HL-60 (cell line): ENCODE measurements at regions not wholly inside any gene's neighbourhood (a gene's known extent, or its start where the extent isn't known, plus 50 kb on each side); places are given as distances from the start of the nearest gene placed in this dataset.

Experiments
- DNase-seq, 2 experiments: peaks; one replicate each; pipeline ENCODE4 v3.0.0-alpha.2; 2010 to 2020; ENCODE audit warnings: low read depth in 1 of 2, low spot score in 1 of 2
- H3K27ac ChIP-seq: fragments of 250-450 bp; sonication (Bioruptor Pico); replicated peaks from 2 replicates; pipeline ENCODE4 v1.5.1; 2020; ENCODE audit warnings: mild to moderate bottlenecking, moderate library complexity
- H3K27me3 ChIP-seq: fragments of 250-450 bp; sonication (Bioruptor Pico); 2 replicates; pipeline ENCODE4 v1.5.1; 2021; ENCODE audit warnings: mild to moderate bottlenecking, moderate library complexity; ENCODE audit not compliant: insufficient read depth, poor library complexity, severe bottlenecking
- H3K4me3 ChIP-seq: replicated peaks from 2 replicates; pipeline ENCODE4 v1.5.1; 2011; ENCODE audit warnings: mild to moderate bottlenecking, control low read depth, low read length; ENCODE audit not compliant: insufficient read depth
- GABPA ChIP-seq: IDR thresholded peaks from 2 replicates; pipeline ENCODE4 v1.6.1; 2012; ENCODE audit warnings: low read depth
- POLR2AphosphoS5 ChIP-seq: IDR thresholded peaks from 2 replicates; pipeline ENCODE4 v1.6.1; 2012; ENCODE audit warnings: low read depth
- SPI1 ChIP-seq: IDR thresholded peaks from 2 replicates; pipeline ENCODE4 v1.6.1; 2012; ENCODE audit warnings: low read depth, mild to moderate bottlenecking, borderline replicate concordance
- TF ChIP-seq, protein P1 (sequence below): IDR thresholded peaks from one replicate; pipeline ENCODE4 v1.5.1; 2011; ENCODE audit warnings: low read length, control low read depth, inconsistent platforms; ENCODE audit not compliant: insufficient read depth
- TF ChIP-seq, protein P2 (sequence below): IDR thresholded peaks from 2 replicates; pipeline ENCODE4 v1.6.1; 2012; ENCODE audit warnings: low read depth; ENCODE audit not compliant: insufficient replicate concordance

DNA sequence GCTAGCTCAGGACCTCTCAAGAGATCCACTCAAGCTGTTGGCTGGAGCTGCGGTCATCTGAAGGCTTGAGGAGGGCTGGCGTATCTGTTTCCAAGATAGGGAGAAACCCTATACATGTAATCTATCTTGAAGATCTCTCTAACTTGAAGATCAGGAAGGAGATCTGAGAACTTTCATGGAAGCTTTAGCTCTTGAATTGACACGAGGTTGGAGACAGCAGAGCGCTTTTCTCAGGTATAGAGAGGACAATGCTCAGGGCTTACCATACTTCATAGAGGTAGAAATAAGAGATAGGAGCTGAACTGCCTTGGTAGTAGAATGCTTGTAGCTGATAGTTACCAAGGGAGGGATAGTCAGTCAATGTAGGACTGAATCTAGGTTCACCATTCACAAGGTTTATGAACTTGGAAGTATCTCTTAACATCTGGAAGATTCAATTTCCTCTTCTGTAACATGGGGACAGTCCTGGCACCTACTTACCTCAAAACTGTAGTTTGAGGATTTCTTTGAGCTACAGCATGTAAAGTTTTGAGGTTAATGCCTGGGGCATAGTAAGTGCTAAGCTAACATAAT lies 267.0 kb upstream of the MAF start:
- Histone ChIP-seq H3K4me3 (no peak overlapping the region), H3K27ac (no peak overlapping the region), H3K27me3 (no peaks in the 10 kb centered on the region)
- TF ChIP-seq SPI1 (no peak), GABPA (no peak), POLR2AphosphoS5 (no peak)
- TF ChIP-seq, protein P1, sequence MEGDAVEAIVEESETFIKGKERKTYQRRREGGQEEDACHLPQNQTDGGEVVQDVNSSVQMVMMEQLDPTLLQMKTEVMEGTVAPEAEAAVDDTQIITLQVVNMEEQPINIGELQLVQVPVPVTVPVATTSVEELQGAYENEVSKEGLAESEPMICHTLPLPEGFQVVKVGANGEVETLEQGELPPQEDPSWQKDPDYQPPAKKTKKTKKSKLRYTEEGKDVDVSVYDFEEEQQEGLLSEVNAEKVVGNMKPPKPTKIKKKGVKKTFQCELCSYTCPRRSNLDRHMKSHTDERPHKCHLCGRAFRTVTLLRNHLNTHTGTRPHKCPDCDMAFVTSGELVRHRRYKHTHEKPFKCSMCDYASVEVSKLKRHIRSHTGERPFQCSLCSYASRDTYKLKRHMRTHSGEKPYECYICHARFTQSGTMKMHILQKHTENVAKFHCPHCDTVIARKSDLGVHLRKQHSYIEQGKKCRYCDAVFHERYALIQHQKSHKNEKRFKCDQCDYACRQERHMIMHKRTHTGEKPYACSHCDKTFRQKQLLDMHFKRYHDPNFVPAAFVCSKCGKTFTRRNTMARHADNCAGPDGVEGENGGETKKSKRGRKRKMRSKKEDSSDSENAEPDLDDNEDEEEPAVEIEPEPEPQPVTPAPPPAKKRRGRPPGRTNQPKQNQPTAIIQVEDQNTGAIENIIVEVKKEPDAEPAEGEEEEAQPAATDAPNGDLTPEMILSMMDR = no peak
- TF ChIP-seq, protein P2, sequence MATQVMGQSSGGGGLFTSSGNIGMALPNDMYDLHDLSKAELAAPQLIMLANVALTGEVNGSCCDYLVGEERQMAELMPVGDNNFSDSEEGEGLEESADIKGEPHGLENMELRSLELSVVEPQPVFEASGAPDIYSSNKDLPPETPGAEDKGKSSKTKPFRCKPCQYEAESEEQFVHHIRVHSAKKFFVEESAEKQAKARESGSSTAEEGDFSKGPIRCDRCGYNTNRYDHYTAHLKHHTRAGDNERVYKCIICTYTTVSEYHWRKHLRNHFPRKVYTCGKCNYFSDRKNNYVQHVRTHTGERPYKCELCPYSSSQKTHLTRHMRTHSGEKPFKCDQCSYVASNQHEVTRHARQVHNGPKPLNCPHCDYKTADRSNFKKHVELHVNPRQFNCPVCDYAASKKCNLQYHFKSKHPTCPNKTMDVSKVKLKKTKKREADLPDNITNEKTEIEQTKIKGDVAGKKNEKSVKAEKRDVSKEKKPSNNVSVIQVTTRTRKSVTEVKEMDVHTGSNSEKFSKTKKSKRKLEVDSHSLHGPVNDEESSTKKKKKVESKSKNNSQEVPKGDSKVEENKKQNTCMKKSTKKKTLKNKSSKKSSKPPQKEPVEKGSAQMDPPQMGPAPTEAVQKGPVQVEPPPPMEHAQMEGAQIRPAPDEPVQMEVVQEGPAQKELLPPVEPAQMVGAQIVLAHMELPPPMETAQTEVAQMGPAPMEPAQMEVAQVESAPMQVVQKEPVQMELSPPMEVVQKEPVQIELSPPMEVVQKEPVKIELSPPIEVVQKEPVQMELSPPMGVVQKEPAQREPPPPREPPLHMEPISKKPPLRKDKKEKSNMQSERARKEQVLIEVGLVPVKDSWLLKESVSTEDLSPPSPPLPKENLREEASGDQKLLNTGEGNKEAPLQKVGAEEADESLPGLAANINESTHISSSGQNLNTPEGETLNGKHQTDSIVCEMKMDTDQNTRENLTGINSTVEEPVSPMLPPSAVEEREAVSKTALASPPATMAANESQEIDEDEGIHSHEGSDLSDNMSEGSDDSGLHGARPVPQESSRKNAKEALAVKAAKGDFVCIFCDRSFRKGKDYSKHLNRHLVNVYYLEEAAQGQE = no peak
- no peak for DNase-seq

DNA sequence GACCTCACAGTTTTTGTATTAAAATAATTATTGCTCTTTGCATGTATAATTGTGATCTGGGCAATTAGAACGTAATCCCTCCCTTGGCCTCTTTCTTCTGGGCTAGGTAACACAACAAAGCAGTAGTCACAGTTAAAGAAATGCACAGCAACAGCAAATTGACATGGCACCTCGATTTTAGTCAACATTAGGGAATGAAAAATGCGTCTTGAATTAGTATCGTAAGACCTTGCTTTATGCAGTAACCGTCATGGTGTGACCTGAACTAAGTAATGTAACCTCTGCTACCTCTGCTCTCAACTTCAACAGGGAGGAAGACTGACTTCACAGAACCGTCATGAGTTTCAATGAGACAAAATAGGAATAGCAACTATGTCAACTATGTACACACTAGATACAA lies 265.4 kb upstream of the MAF start:
- no peaks in the 10 kb centered on the region for H3K27me3 ChIP-seq
- TF ChIP-seq POLR2AphosphoS5 (no peak), SPI1 (no peak), GABPA (no peak)
- TF ChIP-seq, protein P2 = no peak
- TF ChIP-seq, protein P1 = no peak

DNA sequence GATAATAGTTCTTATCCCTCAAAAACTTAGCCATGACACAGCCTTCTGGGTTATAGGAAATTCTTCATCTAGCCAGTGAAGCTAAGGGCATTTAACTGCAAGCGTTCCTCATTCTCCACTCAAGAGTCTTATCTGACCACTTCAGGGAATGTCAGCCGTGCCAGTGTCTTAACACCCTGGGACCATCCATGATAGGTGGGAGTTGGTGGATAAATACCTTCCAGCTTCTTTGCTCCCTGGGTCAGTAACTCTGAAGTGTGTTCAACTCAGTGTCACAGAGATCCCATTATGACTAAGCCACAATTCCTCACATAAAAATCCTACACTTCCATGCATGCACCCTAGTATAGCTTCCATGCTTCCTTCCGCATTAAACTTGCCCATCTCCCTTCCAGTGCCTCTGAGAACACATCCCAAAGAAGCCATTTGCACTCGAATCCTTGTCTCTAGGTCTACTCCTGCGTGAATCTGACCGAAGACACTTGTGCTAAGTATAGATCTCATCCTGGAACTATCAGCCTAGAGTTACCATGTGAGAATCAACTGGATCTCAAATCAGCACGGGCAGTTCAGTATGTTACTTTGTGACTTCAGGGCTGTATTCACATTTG lies 264.3 kb upstream of the MAF start:
- H3K27ac ChIP-seq = no peak overlapping the region
- H3K4me3 ChIP-seq = no peak overlapping the region
- H3K27me3 ChIP-seq = no peaks in the 10 kb centered on the region
- TF ChIP-seq, protein P1 = no peak
- TF ChIP-seq SPI1 = no peak
- no peak for TF ChIP-seq GABPA
- no peak for TF ChIP-seq POLR2AphosphoS5
- TF ChIP-seq, protein P2 = no peak
- DNase-seq = no peak

More for the DNA sequence above, 265.4 kb upstream of the MAF start:
- Histone ChIP-seq H3K27ac (no peak overlapping the region), H3K4me3 (no peak overlapping the region)
- DNase-seq = no peak
